ENCODE measurements at regions not wholly inside any gene's neighbourhood (a gene's known extent, or its start where the extent isn't known, plus 50 kb on each side); places are given as distances from the start of the nearest gene placed in this dataset.

GRCh38 chr4:19913650-19914049 lies 338.1 kb upstream of the SLIT2 start:
- TF ChIP-seq EZH2phosphoT487 (IDR thresholded peaks at IDR 0.05; ENCODE audit: borderline replicate concordance) = no peak
- no peak for TF ChIP-seq CTCF (conservative IDR thresholded peaks at IDR 0.05; ENCODE audit: low read length)
- H3K9me3 ChIP-seq (ENCODE audit: insufficient read depth, low read depth, low read length) = no peaks in the 10 kb centered on the region

GRCh38 chr4:19910861-19911525 lies 340.7 kb upstream of the SLIT2 start:
- H3K36me3 ChIP-seq (ENCODE audit: insufficient read depth, low read length) = no peaks in the 10 kb centered on the region
- no peaks in the 10 kb centered on the region for H3K4me1 ChIP-seq (ENCODE audit: insufficient read depth, low read length, poor library complexity, severe bottlenecking)
- no peak overlapping the region for H2AFZ ChIP-seq (ENCODE audit: low read length)
- no peaks in the 10 kb centered on the region for H3K79me2 ChIP-seq (ENCODE audit: insufficient read depth, low read length)
- H3K9me2 ChIP-seq (replicated peaks; ENCODE audit: low read depth, low read length) = no peaks in the 10 kb centered on the region
- no peaks in the 10 kb centered on the region for H3K27me3 ChIP-seq (ENCODE audit: insufficient read depth, low read length, poor library complexity, severe bottlenecking)
- H3K4me2 ChIP-seq (ENCODE audit: low read depth, low read length, poor library complexity, severe bottlenecking) = no peak overlapping the region
- no peaks in the 10 kb centered on the region for H3K9me3 ChIP-seq (ENCODE audit: insufficient read depth, low read depth, low read length)
- no peaks in the 10 kb centered on the region for H3F3A ChIP-seq (ENCODE audit: low read depth)
- no peaks in the 10 kb centered on the region for H4K20me1 ChIP-seq (ENCODE audit: insufficient read depth, low read length, poor library complexity, severe bottlenecking)
- no peak for TF ChIP-seq EZH2phosphoT487 (IDR thresholded peaks at IDR 0.05; ENCODE audit: borderline replicate concordance)
- TF ChIP-seq CTCF (conservative IDR thresholded peaks at IDR 0.05; ENCODE audit: low read length) = no peak
- no peak overlapping the region for H3K4me3 ChIP-seq (ENCODE audit: low read length, poor library complexity, severe bottlenecking)
- no peak overlapping the region for H3K9ac ChIP-seq (ENCODE audit: low read depth, low read length, poor library complexity, severe bottlenecking)

More at GRCh38 chr4:19913650-19914049, 338.1 kb upstream of the SLIT2 start:
- Histone ChIP-seq H3K9ac (ENCODE audit: low read depth, low read length, poor library complexity, severe bottlenecking) (no peak overlapping the region), H3K79me2 (ENCODE audit: insufficient read depth, low read length) (no peaks in the 10 kb centered on the region), H3F3A (ENCODE audit: low read depth) (no peaks in the 10 kb centered on the region), H3K36me3 (ENCODE audit: insufficient read depth, low read length) (no peaks in the 10 kb centered on the region), H3K4me1 (ENCODE audit: insufficient read depth, low read length, poor library complexity, severe bottlenecking) (no peaks in the 10 kb centered on the region), H4K20me1 (ENCODE audit: insufficient read depth, low read length, poor library complexity, severe bottlenecking) (no peaks in the 10 kb centered on the region), H2AFZ (ENCODE audit: low read length) (no peak overlapping the region), H3K4me3 (ENCODE audit: low read length, poor library complexity, severe bottlenecking) (no peak overlapping the region), H3K4me2 (ENCODE audit: low read depth, low read length, poor library complexity, severe bottlenecking) (no peak overlapping the region), H3K9me2 (replicated peaks; ENCODE audit: low read depth, low read length) (no peaks in the 10 kb centered on the region), H3K27me3 (ENCODE audit: insufficient read depth, low read length, poor library complexity, severe bottlenecking) (no peaks in the 10 kb centered on the region)

- no peak overlapping the region for H3K4me2 ChIP-seq (ENCODE audit: low read depth, low read length, poor library complexity, severe bottlenecking)
- H3K4me3 ChIP-seq (ENCODE audit: low read length, poor library complexity, severe bottlenecking) = no peak overlapping the region
- no peaks in the 10 kb centered on the region for H3K27me3 ChIP-seq (ENCODE audit: insufficient read depth, low read length, poor library complexity, severe bottlenecking)
- H3K4me1 ChIP-seq (ENCODE audit: insufficient read depth, low read length, poor library complexity, severe bottlenecking) = no peaks in the 10 kb centered on the region
- no peaks in the 10 kb centered on the region for H3K9me2 ChIP-seq (replicated peaks; ENCODE audit: low read depth, low read length)
- no peak overlapping the region for H3K9ac ChIP-seq (ENCODE audit: low read depth, low read length, poor library complexity, severe bottlenecking)
- no peaks in the 10 kb centered on the region for H3K36me3 ChIP-seq (ENCODE audit: insufficient read depth, low read length)
- no peak overlapping the region for H2AFZ ChIP-seq (ENCODE audit: low read length)
- H3K79me2 ChIP-seq (ENCODE audit: insufficient read depth, low read length) = no peaks in the 10 kb centered on the region
- H3F3A ChIP-seq (ENCODE audit: low read depth) = no peaks in the 10 kb centered on the region
- no peaks in the 10 kb centered on the region for H4K20me1 ChIP-seq (ENCODE audit: insufficient read depth, low read length, poor library complexity, severe bottlenecking)
- TF ChIP-seq CTCF (conservative IDR thresholded peaks at IDR 0.05; ENCODE audit: low read length) (no peak), EZH2phosphoT487 (IDR thresholded peaks at IDR 0.05; ENCODE audit: borderline replicate concordance) (no peak)
- H3K9me3 ChIP-seq (ENCODE audit: insufficient read depth, low read depth, low read length) = no peaks in the 10 kb centered on the region
Measured at GRCh38 chr4:19905024-19905423, 346.7 kb upstream of the SLIT2 start.

Measured in Loucy (cell line).